Fibroblast of the aortic adventitia (primary cell): ENCODE measurements at regions not wholly inside any gene's neighbourhood (a gene's known extent, or its start where the extent isn't known, plus 50 kb on each side); places are given as distances from the start of the nearest gene placed in this dataset.

Experiments
- DNase-seq: peaks from one replicate; pipeline ENCODE4 v3.0.0-alpha.2; 2010; ENCODE audit warnings: low read depth
- H3K4me3 ChIP-seq: 2 replicates; pipeline ENCODE4 v1.5.1; 2011; ENCODE audit warnings: low read depth, mild to moderate bottlenecking, control low read depth, low read length, moderate library complexity
- CTCF ChIP-seq: IDR thresholded peaks from 2 replicates; pipeline ENCODE4 v1.5.1; 2011; ENCODE audit warnings: mild to moderate bottlenecking, low read length, control low read depth, inconsistent platforms; ENCODE audit not compliant: insufficient read depth

- TF ChIP-seq CTCF: no peak
- DNase-seq: no peak
- H3K4me3 ChIP-seq: no peak overlapping the region
These were observed 101.5 kb downstream of the VCPKMT start for GRCh38 chr14:50014809-50015430.

GRCh38 chr14:50015716-50016115, 100.7 kb downstream of the VCPKMT start:
- TF ChIP-seq CTCF: no peak
- DNase-seq: no peak
- H3K4me3 ChIP-seq: no peak overlapping the region

- peak; percentile 75 for DNase-seq
- no peak for TF ChIP-seq CTCF
- no peak overlapping the region for H3K4me3 ChIP-seq
These were observed 98.0 kb downstream of the VCPKMT start for GRCh38 chr14:50018201-50018932.

- H3K4me3 ChIP-seq: no peak overlapping the region
- no peak for DNase-seq
- no peak for TF ChIP-seq CTCF
These were observed 97.5 kb downstream of the VCPKMT start for GRCh38 chr14:50018933-50019210.

- TF ChIP-seq CTCF: no peak
- DNase-seq: no peak
- no peak overlapping the region for H3K4me3 ChIP-seq
These were observed 96.2 kb downstream of the VCPKMT start for GRCh38 chr14:50020184-50020583.

GRCh38 chr14:50020799-50021198, 95.6 kb downstream of the VCPKMT start:
- DNase-seq: peak; percentile 57

More at GRCh38 chr14:50020799-50021198, 95.6 kb downstream of the VCPKMT start:
- TF ChIP-seq CTCF: no peak
- no peak overlapping the region for H3K4me3 ChIP-seq
